Transverse colon (tissue), 3 donors: ENCODE measurements at regions not wholly inside any gene's neighbourhood (a gene's known extent, or its start where the extent isn't known, plus 50 kb on each side); places are given as distances from the start of the nearest gene placed in this dataset.

ENCODE experiments used
- CTCF ChIP-seq, 5 experiments: fragments of 200-600 bp in 3 of 5; fragments of 450-650 bp in 2 of 5; sonication (generic) in 3 of 5; IDR thresholded peaks; 1 replicate in 2 of 5; 2 replicates in 3 of 5; pipeline ENCODE4 v1.5.1; 2016 to 2017; ENCODE audit warnings: antibody characterized with exemption in 5 of 5, inconsistent platforms in 3 of 5, mild to moderate bottlenecking in 2 of 5, moderate library complexity in 1 of 5
- EP300 ChIP-seq: sonication (generic); formaldehyde crosslinking; IDR thresholded peaks from one replicate; pipeline ENCODE4 v1.6.1; 2017; ENCODE audit warnings: antibody characterized with exemption, low read depth
- POLR2A ChIP-seq: fragments of 450-650 bp; IDR thresholded peaks from one replicate; pipeline ENCODE4 v1.6.1; 2016; ENCODE audit warnings: antibody characterized with exemption, mild to moderate bottlenecking, moderate library complexity

- TF ChIP-seq CTCF (IDR thresholded peaks at IDR 0.05) (no peak), POLR2A (no peak), EP300 (no peak)
Measured at GRCh38 chr2:122145856-122146255, 390.4 kb downstream of the TSN start.
